H1 (cell line): ENCODE measurements at regions not wholly inside any gene's neighbourhood (a gene's known extent, or its start where the extent isn't known, plus 50 kb on each side); places are given as distances from the start of the nearest gene placed in this dataset.

ENCODE experiments used
- CTCF ChIA-PET: fragments of 300-600 bp; sonication (Branson Sonifier 250); formaldehyde crosslinking; loops from one replicate; lab custom pipeline; 2021; ENCODE audit not compliant: partially characterized antibody; lab: Charles Lee
- POLR2A ChIA-PET: fragments of 300-600 bp; sonication (Branson Sonifier 250); formaldehyde crosslinking; loops from one replicate; lab custom pipeline; 2021; ENCODE audit warnings: inconsistent platforms; ENCODE audit not compliant: partially characterized antibody; lab: Charles Lee
- DNase-seq, 2 experiments: peaks; one replicate each; pipeline versions ENCODE4 v3.0.0 to v3.0.0-alpha.2; 2010 to 2022; ENCODE audit warnings: low spot score in 2 of 2, low read depth in 1 of 2, mixed read lengths in 1 of 2
- FAIRE-seq: peaks from 2 replicates; lab custom pipeline; 2011; peaks lifted over from hg19 to GRCh38; lab: Jason Lieb, UNC
- H2AFZ ChIP-seq: 2 replicates; pipeline ENCODE4 v1.8.1; 2012; ENCODE audit warnings: low read length, inconsistent platforms
- H2AK5ac ChIP-seq: 2 replicates; pipeline ENCODE4 v1.6.1; 2013; ENCODE audit warnings: low read depth, low read length
- H2BK120ac ChIP-seq: replicated peaks from 2 replicates; pipeline ENCODE3; 2013; ENCODE audit warnings: low read depth, low read length, inconsistent platforms
- H2BK12ac ChIP-seq: 2 replicates; pipeline ENCODE4 v1.6.1; 2013; ENCODE audit warnings: low read depth, low read length
- H2BK15ac ChIP-seq: 2 replicates; pipeline ENCODE4 v1.6.1; 2013; ENCODE audit warnings: low read length
- H2BK20ac ChIP-seq: 2 replicates; pipeline ENCODE4 v1.6.1; 2013; ENCODE audit warnings: low read length
- H2BK5ac ChIP-seq: 2 replicates; pipeline ENCODE4 v1.6.1; 2013; ENCODE audit warnings: low read depth, low read length
- H3K14ac ChIP-seq: 2 replicates; pipeline ENCODE4 v1.6.1; 2013; ENCODE audit warnings: inconsistent platforms; ENCODE audit not compliant: insufficient read length
- H3K18ac ChIP-seq: 2 replicates; pipeline ENCODE4 v1.6.1; 2013; ENCODE audit warnings: low read length; ENCODE audit errors: extremely low read depth
- H3K23ac ChIP-seq: 2 replicates; pipeline ENCODE4 v1.6.1; 2013; ENCODE audit warnings: inconsistent platforms; ENCODE audit not compliant: insufficient read length
- H3K23me2 ChIP-seq: 2 replicates; pipeline ENCODE4 v1.6.1; 2013; ENCODE audit warnings: low read depth, low read length
- H3K27ac ChIP-seq: 2 replicates; pipeline ENCODE4 v1.6.1; 2011; ENCODE audit warnings: low read depth, low read length, inconsistent platforms
- H3K27me3 ChIP-seq, 4 experiments: replicated peaks in 1 of 4; 1 replicate in 1 of 4; 2 replicates in 3 of 4; pipeline versions ENCODE4 v1.6.1 to v1.8.1; 2011 to 2013; ENCODE audit warnings: low read length in 3 of 4, mild to moderate bottlenecking in 3 of 4, inconsistent platforms in 2 of 4, mixed read lengths in 2 of 4, moderate library complexity in 1 of 4; ENCODE audit not compliant: control insufficient read depth in 3 of 4, insufficient read depth in 3 of 4; ENCODE audit errors: extremely low read depth in 1 of 4
- H3K36me3 ChIP-seq, 4 experiments: 2 replicates each; pipeline versions ENCODE4 v1.6.1 to v1.8.1; 2011 to 2013; ENCODE audit warnings: mild to moderate bottlenecking in 4 of 4, low read length in 3 of 4, moderate library complexity in 2 of 4, control low read depth in 1 of 4, inconsistent platforms in 1 of 4; ENCODE audit not compliant: insufficient read depth in 4 of 4, control insufficient read depth in 2 of 4
- H3K4ac ChIP-seq: replicated peaks from 2 replicates; pipeline ENCODE3; 2013; ENCODE audit warnings: low read length, low read depth, mixed read lengths, inconsistent platforms; ENCODE audit not compliant: insufficient read length
- H3K4me1 ChIP-seq, 4 experiments: replicated peaks in 1 of 4; 1 replicate in 1 of 4; 2 replicates in 3 of 4; pipeline versions ENCODE4 v1.6.1 to v1.8.1; 2011 to 2013; ENCODE audit warnings: low read length in 3 of 4, inconsistent platforms in 2 of 4, mixed read lengths in 1 of 4; ENCODE audit not compliant: insufficient read depth in 4 of 4, control insufficient read depth in 3 of 4
- H3K4me2 ChIP-seq, 2 experiments: 2 replicates each; pipeline versions ENCODE4 v1.6.1 to v1.8.1; 2011 to 2013; ENCODE audit warnings: low read depth in 2 of 2, low read length in 2 of 2, control low read depth in 1 of 2, inconsistent platforms in 1 of 2, mild to moderate bottlenecking in 1 of 2; ENCODE audit not compliant: insufficient read depth in 1 of 2
- H3K4me3 ChIP-seq, 4 experiments: fragments of 200-600, 300-600 bp in 1 of 4; sonication (generic), shearing (Covaris generic), sonication (Bioruptor Twin) in 1 of 4; 2 replicates each; pipeline versions ENCODE4 v1.5.1 to v1.8.1; 2011 to 2016; ENCODE audit warnings: low read length in 4 of 4, low read depth in 3 of 4, control low read depth in 2 of 4, inconsistent platforms in 2 of 4, mild to moderate bottlenecking in 2 of 4, mixed read lengths in 1 of 4, moderate library complexity in 1 of 4; ENCODE audit not compliant: insufficient read depth in 2 of 4; ENCODE audit errors: extremely low read depth in 1 of 4
- H3K56ac ChIP-seq: replicated peaks from 2 replicates; pipeline ENCODE3; 2013; ENCODE audit warnings: low read depth, mild to moderate bottlenecking, mixed read lengths, low read length, inconsistent platforms; ENCODE audit not compliant: insufficient read length
- H3K79me1 ChIP-seq: 2 replicates; pipeline ENCODE4 v1.6.1; 2013; ENCODE audit warnings: low read depth, low read length, control low read depth
- H3K79me2 ChIP-seq, 2 experiments: 2 replicates each; pipeline versions ENCODE4 v1.6.1 to v1.8.1; 2012 to 2013; ENCODE audit warnings: low read length in 2 of 2, mild to moderate bottlenecking in 2 of 2, inconsistent platforms in 1 of 2; ENCODE audit not compliant: insufficient read depth in 2 of 2, control insufficient read depth in 1 of 2
- H3K9ac ChIP-seq, 4 experiments: replicated peaks in 1 of 4; 1 replicate in 1 of 4; 2 replicates in 3 of 4; pipeline versions ENCODE4 v1.6.1 to v1.8.1; 2011 to 2013; ENCODE audit warnings: low read depth in 3 of 4, low read length in 3 of 4, control low read depth in 2 of 4, mild to moderate bottlenecking in 2 of 4, moderate library complexity in 2 of 4, inconsistent platforms in 1 of 4; ENCODE audit errors: extremely low read depth in 1 of 4
- H3K9me3 ChIP-seq, 2 experiments: 2 replicates each; pipeline versions ENCODE4 v1.6.1 to v1.8.1; 2012 to 2013; ENCODE audit warnings: mild to moderate bottlenecking in 2 of 2, moderate library complexity in 2 of 2, control low read depth in 1 of 2, inconsistent platforms in 1 of 2, low read depth in 1 of 2, low read length in 1 of 2, mixed read lengths in 1 of 2; ENCODE audit not compliant: insufficient read depth in 2 of 2
- H4K20me1 ChIP-seq, 2 experiments: replicated peaks in 1 of 2; 2 replicates each; pipeline versions ENCODE3 to v1.8.1; 2011 to 2013; ENCODE audit warnings: inconsistent platforms in 2 of 2, low read length in 2 of 2, mild to moderate bottlenecking in 1 of 2; ENCODE audit not compliant: insufficient read depth in 2 of 2, control insufficient read depth in 1 of 2
- H4K5ac ChIP-seq: 2 replicates; pipeline ENCODE4 v1.6.1; 2013; ENCODE audit warnings: low read length, low read depth, mixed read lengths, inconsistent platforms; ENCODE audit not compliant: insufficient read length
- H4K8ac ChIP-seq: 2 replicates; pipeline ENCODE4 v1.8.0; 2013; ENCODE audit warnings: mild to moderate bottlenecking, moderate library complexity, low read length, inconsistent platforms; ENCODE audit not compliant: insufficient read depth; ENCODE audit errors: extremely low read depth
- H4K91ac ChIP-seq: replicated peaks from 2 replicates; pipeline ENCODE3; 2013; ENCODE audit warnings: low read length, mixed read lengths, inconsistent platforms; ENCODE audit not compliant: insufficient read length
- BACH1 ChIP-seq: IDR thresholded peaks from 2 replicates; pipeline ENCODE4 v1.6.1; 2012; ENCODE audit warnings: low read length, improper control_type of control experiment
- BCL11A ChIP-seq, 2 experiments: IDR thresholded peaks; one replicate each; pipeline ENCODE4 v1.6.1; 2011; ENCODE audit warnings: low read depth in 2 of 2, low read length in 2 of 2, mild to moderate bottlenecking in 2 of 2
- BRCA1 ChIP-seq: IDR thresholded peaks from 2 replicates; pipeline ENCODE4 v1.6.1; 2012; ENCODE audit warnings: low read depth, low read length, improper control_type of control experiment
- HDAC2 ChIP-seq, 2 experiments: fragments of 300-600 bp in 1 of 2; sonication (generic) in 1 of 2; IDR thresholded peaks; 2 replicates each; pipeline ENCODE4 v1.6.1; 2011 to 2012; ENCODE audit warnings: low read depth in 2 of 2, low read length in 2 of 2, mild to moderate bottlenecking in 2 of 2, moderate library complexity in 2 of 2, borderline replicate concordance in 1 of 2, inconsistent platforms in 1 of 2
- HDAC6 ChIP-seq: IDR thresholded peaks from one replicate; pipeline ENCODE4 v1.7.1; 2012; ENCODE audit warnings: low read depth, mild to moderate bottlenecking, inconsistent platforms, low read length, moderate library complexity
- JUN ChIP-seq: IDR thresholded peaks from 2 replicates; pipeline ENCODE4 v1.6.1; 2011; ENCODE audit warnings: low read depth, mild to moderate bottlenecking, improper control_type of control experiment, low read length
- JUND ChIP-seq: IDR thresholded peaks from 2 replicates; pipeline ENCODE4 v1.6.1; 2011; ENCODE audit warnings: mild to moderate bottlenecking, improper control_type of control experiment, low read length
- KDM1A ChIP-seq: fragments of 200-600, 300-600 bp; sonication (generic); IDR thresholded peaks from 2 replicates; pipeline ENCODE4 v1.7.1; 2016; ENCODE audit warnings: mild to moderate bottlenecking, low read length, borderline replicate concordance
- KDM5A ChIP-seq: fragments of 200-600 bp; IDR thresholded peaks from 2 replicates; pipeline ENCODE4 v1.7.1; 2012; ENCODE audit warnings: mild to moderate bottlenecking, low read length, inconsistent platforms, mixed read lengths
- SAP30 ChIP-seq: fragments of 300-600 bp; sonication (generic); IDR thresholded peaks from 2 replicates; pipeline ENCODE4 v1.7.1; 2012; ENCODE audit warnings: low read length, moderate library complexity, mild to moderate bottlenecking, inconsistent platforms; ENCODE audit not compliant: insufficient read depth, insufficient replicate concordance
- SIX5 ChIP-seq: IDR thresholded peaks from 2 replicates; pipeline ENCODE4 v1.6.1; 2011; ENCODE audit warnings: mild to moderate bottlenecking, low read depth, low read length
- YY1 ChIP-seq: IDR thresholded peaks from 2 replicates; pipeline ENCODE4 v1.6.1; 2011; ENCODE audit warnings: low read depth, mild to moderate bottlenecking, low read length
- WGBS, 2 experiments: shearing (Covaris generic) in 1 of 2; methylation state at CpG; one replicate each; pipeline versions ENCODE4 v1.1.6 to v1.1.7; 2013 to 2015; ENCODE audit warnings: low lambda C conversion rate in 2 of 2, mixed read lengths in 2 of 2, inconsistent platforms in 1 of 2, low coverage in 1 of 2, missing lambda C conversion rate in 1 of 2; ENCODE audit not compliant: insufficient replicate concordance in 2 of 2, insufficient coverage in 1 of 2, insufficient read length in 1 of 2; ENCODE audit errors: extremely low coverage in 1 of 2, missing lambda C conversion rate in 1 of 2; 5-methylcytosine and 5-hydroxymethylcytosine counted together

DNA sequence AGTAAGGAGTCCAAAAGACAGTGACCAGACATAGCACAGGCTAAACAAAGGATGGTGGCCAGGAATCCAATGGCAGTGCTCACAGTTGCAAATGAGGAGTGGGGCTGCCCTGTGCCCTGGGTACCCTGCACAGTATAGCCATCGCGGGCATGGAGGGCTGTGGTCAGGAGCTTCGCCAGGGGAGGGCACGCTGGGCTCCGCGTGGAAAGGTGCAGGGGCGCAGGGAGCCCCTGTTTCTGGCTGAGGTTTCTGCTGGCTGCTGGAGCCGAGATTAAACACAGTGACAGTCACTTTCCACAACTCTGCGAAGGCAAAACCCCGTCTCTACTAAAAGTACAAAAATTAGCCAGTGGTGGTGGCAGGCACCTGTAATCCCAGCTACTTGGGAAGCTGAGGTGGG, 194.7 kb downstream of the GALR1 start:
- CTCF ChIA-PET: no interaction called here
- no peaks in the 10 kb centered on the region for H3K23me2 ChIP-seq
- no peaks in the 10 kb centered on the region for H3K36me3 ChIP-seq
- H3K23ac ChIP-seq: no peak overlapping the region
- H3K56ac ChIP-seq: no peak overlapping the region
- no peak for DNase-seq
- H3K79me2 ChIP-seq: no peaks in the 10 kb centered on the region
- POLR2A ChIA-PET: no interaction called here
- H3K9ac ChIP-seq: no peak overlapping the region
- H4K8ac ChIP-seq: no peak overlapping the region
- H3K27ac ChIP-seq: no peak overlapping the region
- no peak overlapping the region for H4K91ac ChIP-seq
- H3K4me2 ChIP-seq: no peak overlapping the region
- H2BK12ac ChIP-seq: no peak overlapping the region
- no peaks in the 10 kb centered on the region for H3K9me3 ChIP-seq
- no peak overlapping the region for H3K4me3 ChIP-seq
- H2BK120ac ChIP-seq: no peak overlapping the region
- no peak overlapping the region for H2AK5ac ChIP-seq
- H4K5ac ChIP-seq: no peak overlapping the region
- no peak overlapping the region for H2AFZ ChIP-seq
- H3K18ac ChIP-seq: no peak overlapping the region
- no peak for FAIRE-seq
- no peak overlapping the region for H2BK15ac ChIP-seq
- 82% methylated on average over 10 of the region's 10 CpGs; no CpG with 5 or more reads in 1 of the 2 experiments for WGBS, 2 experiments
- H3K14ac ChIP-seq: no peak overlapping the region
- no peaks in the 10 kb centered on the region; the same call in 1 of the 2 replicates for H3K79me1 ChIP-seq
- H3K4me1 ChIP-seq: peaks cover 0 to 5% (median 3%) of the 10 kb centered on the region in 4 experiments; a peak in 4 of 7 replicates
- no peaks in the 10 kb centered on the region for H4K20me1 ChIP-seq
- H2BK5ac ChIP-seq: no peak overlapping the region
- H2BK20ac ChIP-seq: no peak overlapping the region
- H3K4ac ChIP-seq: no peak overlapping the region
- H3K27me3 ChIP-seq: no peaks in the 10 kb centered on the region
- TF ChIP-seq SAP30: no peak
- TF ChIP-seq SIX5: no peak
- no peak for TF ChIP-seq KDM1A
- no peak for TF ChIP-seq BCL11A (IDR thresholded peaks at IDR 0.05; ENCODE audit: low read depth in 2 of 2, low read length in 2 of 2)
- no peak for TF ChIP-seq BACH1
- TF ChIP-seq HDAC6: no peak
- TF ChIP-seq KDM5A: no peak
- no peak for TF ChIP-seq BRCA1
- TF ChIP-seq JUND: no peak
- no peak for TF ChIP-seq JUN
- no peak for TF ChIP-seq HDAC2 (IDR thresholded peaks at IDR 0.05; ENCODE audit: borderline replicate concordance in 1 of 2, low read depth in 2 of 2, low read length in 2 of 2)
- TF ChIP-seq YY1: no peak
